ENCODE measurements at regions not wholly inside any gene's neighbourhood (a gene's known extent, or its start where the extent isn't known, plus 50 kb on each side); places are given as distances from the start of the nearest gene placed in this dataset.

GRCh38 chr19:16003391-16003790 is 54.6 kb downstream of the OR10H4 start:
- Histone ChIP-seq H3K27me3 (ENCODE audit: control insufficient read depth in 1 of 2, insufficient read depth in 2 of 2, low read length in 2 of 2) (peaks cover 1 to 3% of the 10 kb centered on the region in 2 experiments; a peak in 2 of 5 replicates), H3K79me2 (ENCODE audit: insufficient read depth, low read length) (no peaks in the 10 kb centered on the region), H3K9ac (ENCODE audit: insufficient read depth, low read depth, low read length) (no peak overlapping the region), H3K36me3 (replicated peaks in 1 of 2; ENCODE audit: control insufficient read depth in 1 of 2, insufficient read depth in 2 of 2, low read length in 2 of 2) (no peaks in the 10 kb centered on the region), H4K20me1 (ENCODE audit: insufficient read depth, low read length) (no peaks in the 10 kb centered on the region), H3K4me1 (ENCODE audit: insufficient read depth, low read length) (peaks cover 16% of the 10 kb centered on the region; the same call in 1 of the 2 replicates), H3K4me3 (replicated peaks in 1 of 3; ENCODE audit: insufficient read depth in 1 of 3, low read depth in 2 of 3, low read length in 3 of 3) (no peak overlapping the region), H2AFZ (ENCODE audit: low read length) (no peak overlapping the region), H3K9me3 (ENCODE audit: low read length) (no peaks in the 10 kb centered on the region), H3K27ac (ENCODE audit: extremely low read length, insufficient read depth, low read length) (no peak overlapping the region), H3K4me2 (ENCODE audit: low read depth, low read length) (no peak overlapping the region)
- FAIRE-seq (no peak), ATAC-seq (no peak), DNase-seq (ENCODE audit: low spot score) (no peak)
- 68% methylated on average over 3 of the region's 3 CpGs for WGBS (ENCODE audit: low lambda C conversion rate)
- TF ChIP-seq ZNF335 (CRISPR knock-in tag; IDR thresholded peaks at IDR 0.05) (no peak), NR2F1 (CRISPR knock-in tag; IDR thresholded peaks at IDR 0.05) (no peak), MAFK (conservative IDR thresholded peaks at IDR 0.05 in 1 of 2, IDR thresholded peaks at IDR 0.05 in 1 of 2; ENCODE audit: low read length in 2 of 2) (0 out of 4 replicates have a peak, but pooled peaks of 1 of the 2 experiments have one; percentile 9)
- CTCF ChIA-PET (ENCODE audit: low intra/inter-chr PET ratio, low total read pairs), result no interaction called here
- in situ Hi-C loops (cut with HindIII; ENCODE audit: extremely low pct_ligation_motif_present, low pct_unique_long_range_greater_than_20kb) (no loop called here), intact Hi-C loops (cut with micrococcal nuclease; ENCODE audit: unreplicated experiment) (no loop called here)
- BruUV-seq (replicated peaks), result no TSS peak
- POLR2A ChIA-PET, result no interaction called here

- H3K36me3 ChIP-seq (replicated peaks in 1 of 2; ENCODE audit: control insufficient read depth in 1 of 2, insufficient read depth in 2 of 2, low read length in 2 of 2), result no peaks in the 10 kb centered on the region
- in situ Hi-C loops (cut with HindIII; ENCODE audit: extremely low pct_ligation_motif_present, low pct_unique_long_range_greater_than_20kb) (no loop called here), intact Hi-C loops (cut with micrococcal nuclease; ENCODE audit: unreplicated experiment) (no loop called here)
- no peaks in the 10 kb centered on the region for H3K9me3 ChIP-seq (ENCODE audit: low read length)
- H2AFZ ChIP-seq (ENCODE audit: low read length), result no peak overlapping the region
- no peak overlapping the region for H3K4me2 ChIP-seq (ENCODE audit: low read depth, low read length)
- peaks cover 16% of the 10 kb centered on the region; the same call in 1 of the 2 replicates for H3K4me1 ChIP-seq (ENCODE audit: insufficient read depth, low read length)
- no peak overlapping the region for H3K4me3 ChIP-seq (replicated peaks in 1 of 3; ENCODE audit: insufficient read depth in 1 of 3, low read depth in 2 of 3, low read length in 3 of 3)
- BruUV-seq (replicated peaks), result no TSS peak
- H4K20me1 ChIP-seq (ENCODE audit: insufficient read depth, low read length), result no peaks in the 10 kb centered on the region
- DNase-seq (ENCODE audit: low spot score) (no peak), FAIRE-seq (no peak), ATAC-seq (no peak)
- H3K27me3 ChIP-seq (ENCODE audit: control insufficient read depth in 1 of 2, insufficient read depth in 2 of 2, low read length in 2 of 2), result peaks cover 0 to 3% of the 10 kb centered on the region in 2 experiments; a peak in 2 of 5 replicates
- TF ChIP-seq MEIS2 (CRISPR knock-in tag; IDR thresholded peaks at IDR 0.05) (no peak), U2AF1 (optimal IDR thresholded peaks at IDR 0.05; ENCODE audit: low read depth, low read length) (no peak), EED (CRISPR knock-in tag; IDR thresholded peaks at IDR 0.05) (no peak), ZNF281 (CRISPR knock-in tag; IDR thresholded peaks at IDR 0.05; ENCODE audit: borderline replicate concordance) (no peak), NR2C2 (CRISPR knock-in tag; IDR thresholded peaks at IDR 0.05; ENCODE audit: borderline replicate concordance) (no peak), GABPA (IDR thresholded peaks at IDR 0.05; ENCODE audit: low read depth, low read length) (no peak), GABPA (CRISPR knock-in tag; IDR thresholded peaks at IDR 0.05; ENCODE audit: low read depth) (no peak), ATF7 (IDR thresholded peaks at IDR 0.05) (no peak), ATF7 (CRISPR knock-in tag; IDR thresholded peaks at IDR 0.05) (no peak), NONO (IDR thresholded peaks at IDR 0.05) (no peak), NONO (CRISPR knock-in tag; conservative IDR thresholded peaks at IDR 0.05) (no peak), TCF7L2 (IDR thresholded peaks at IDR 0.05; ENCODE audit: low read depth, low read length) (no peak), DRAP1 (CRISPR knock-in tag; IDR thresholded peaks at IDR 0.05) (no peak)
- CTCF ChIA-PET (ENCODE audit: low intra/inter-chr PET ratio, low total read pairs), result no interaction called here
- WGBS (ENCODE audit: low lambda C conversion rate), result 62% methylated on average over 3 of the region's 3 CpGs
- H3K9ac ChIP-seq (ENCODE audit: insufficient read depth, low read depth, low read length), result no peak overlapping the region
- H3K27ac ChIP-seq (ENCODE audit: extremely low read length, insufficient read depth, low read length), result no peak overlapping the region
- POLR2A ChIA-PET, result no interaction called here
- H3K79me2 ChIP-seq (ENCODE audit: insufficient read depth, low read length), result no peaks in the 10 kb centered on the region
Observed at GRCh38 chr19:16005925-16006324, 57.1 kb downstream of the OR10H4 start.

Data from HepG2 (cell line).